ENCODE measurements at regions not wholly inside any gene's neighbourhood (a gene's known extent, or its start where the extent isn't known, plus 50 kb on each side); places are given as distances from the start of the nearest gene placed in this dataset.
A peak's percentile ranks its signal among the peaks of the same experiment; 100 is the strongest.
"Not testable (repeated sequence)": the region's sequence is repeated elsewhere in the genome, so short reads cannot be mapped to it uniquely, and the experiment has no call there.

DNA sequence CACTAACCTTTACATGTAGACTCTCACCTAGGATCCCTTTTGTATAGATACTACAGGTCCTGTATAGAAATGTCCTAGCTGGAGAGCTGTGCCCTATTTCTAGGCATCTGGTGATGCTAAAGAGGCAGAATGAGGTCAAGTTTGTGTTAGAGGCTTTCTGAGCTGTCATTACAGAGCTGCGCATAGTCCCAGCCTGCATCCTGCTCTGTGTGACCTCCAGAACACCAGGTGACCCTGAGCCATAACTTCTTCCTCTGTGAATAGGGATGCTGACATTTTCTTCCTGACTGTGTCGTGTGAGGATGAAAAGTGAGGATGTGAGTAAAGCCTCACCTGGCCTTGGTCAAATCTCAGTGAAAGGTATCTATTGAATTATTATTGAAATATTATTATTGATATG, 66.3 kb downstream of the GLUL start:
- no peaks in the 10 kb centered on the region for H3K27me3 ChIP-seq
- no peaks in the 10 kb centered on the region for H3K4me1 ChIP-seq
- intact Hi-C loops (cut with DNase I), result loop anchor here in 1 of 10 donors (2.0 kb wide), 1 partner anchor 13 kb away; no protein-coding TSS in a partner anchor
- H3K27ac ChIP-seq, result no peak overlapping the region
- DNase-seq (no peak), ATAC-seq (no peak)
- H3K9me3 ChIP-seq, result no peaks in the 10 kb centered on the region
- H3K36me3 ChIP-seq, result no peaks in the 10 kb centered on the region
- WGBS, 4 donors, result 82 to 93% (median 91%) methylated on average over 2 of the region's 2 CpGs
- TF ChIP-seq POLR2A (IDR thresholded peaks at IDR 0.05), result no peak
- no peak overlapping the region for H3K4me3 ChIP-seq

GRCh38 chr1:182321532-182321931, 70.1 kb downstream of the GLUL start:
- H3K27ac ChIP-seq; intact Hi-C loops (cut with DNase I); H3K36me3 ChIP-seq; DNase-seq; H3K9me3 ChIP-seq; H3K4me3 ChIP-seq; ATAC-seq; H3K27me3 ChIP-seq: not testable (repeated sequence)
- 85 to 92% (median 88%) methylated on average over 6 of the region's 6 CpGs for WGBS, 4 donors
- TF ChIP-seq CTCF (IDR thresholded peaks at IDR 0.05), result peak in 4 of 12 donors; percentile 27 to 32 (median 28)
- H3K4me1 ChIP-seq, result peaks cover 0 to 21% (median 0%) of the 10 kb centered on the region in 12 donors

- Histone ChIP-seq H3K36me3 (no peaks in the 10 kb centered on the region), H3K27me3 (no peaks in the 10 kb centered on the region), H3K4me1 (peaks cover 0 to 21% (median 0%) of the 10 kb centered on the region in 12 donors), H3K4me3 (no peak overlapping the region), H3K27ac (no peak overlapping the region), H3K9me3 (no peaks in the 10 kb centered on the region)
- TF ChIP-seq POLR2A (IDR thresholded peaks at IDR 0.05) (no peak), CTCF (IDR thresholded peaks at IDR 0.05) (no peak)
- ATAC-seq (no peak), DNase-seq (no peak)
- WGBS, 4 donors, result 88 to 92% (median 91%) methylated on average over 1 of the region's 1 CpG
- intact Hi-C loops (cut with DNase I), result no loop called here
Observed at GRCh38 chr1:182317611-182318161, 73.9 kb downstream of the GLUL start.

DNA sequence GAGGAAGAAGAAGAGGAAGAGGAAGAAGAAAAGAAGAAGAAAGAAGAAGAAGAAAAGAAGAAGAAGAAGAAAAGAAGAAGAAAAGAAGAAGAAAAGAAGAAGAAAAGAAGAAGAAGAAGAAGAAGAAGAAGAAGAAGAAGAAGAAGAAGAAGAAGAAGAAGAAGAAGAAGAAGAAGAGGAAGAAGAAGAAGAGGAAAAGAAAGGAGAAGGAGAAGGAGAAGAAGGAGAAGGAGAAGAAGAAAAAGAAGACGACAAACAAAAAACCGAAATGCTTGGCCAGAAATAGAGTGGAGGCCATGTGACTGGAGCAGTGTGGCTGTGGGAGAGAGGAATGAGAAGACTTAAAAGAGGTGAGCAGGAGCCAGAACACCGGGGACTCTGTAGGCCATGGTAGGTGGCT, 75.1 kb downstream of the GLUL start:
- H3K36me3 ChIP-seq; H3K27me3 ChIP-seq; H3K9me3 ChIP-seq; H3K4me3 ChIP-seq; H3K27ac ChIP-seq; ATAC-seq; DNase-seq; intact Hi-C loops (cut with DNase I): not testable (repeated sequence)
- 75 to 90% (median 83%) methylated on average over 3 of the region's 3 CpGs for WGBS, 4 donors
- peaks cover 0 to 21% (median 0%) of the 10 kb centered on the region in 12 donors for H3K4me1 ChIP-seq

- intact Hi-C loops (cut with DNase I), result no loop called here
- TF ChIP-seq CTCF (IDR thresholded peaks at IDR 0.05), result no peak
- TF ChIP-seq POLR2A (IDR thresholded peaks at IDR 0.05), result no peak
- Histone ChIP-seq H3K27ac (no peak overlapping the region), H3K27me3 (no peaks in the 10 kb centered on the region), H3K4me3 (no peak overlapping the region), H3K4me1 (peaks cover 0 to 21% (median 0%) of the 10 kb centered on the region in 12 donors), H3K36me3 (no peaks in the 10 kb centered on the region), H3K9me3 (no peaks in the 10 kb centered on the region)
- 74 to 86% (median 79%) methylated on average over 5 of the region's 5 CpGs for WGBS, 4 donors
- no peak for DNase-seq
- ATAC-seq, result no peak
Observed at GRCh38 chr1:182315167-182315556, 76.4 kb downstream of the GLUL start.

Data from heart left ventricle (tissue), 16 donors.